Astrocyte of the spinal cord (primary cell): ENCODE measurements at regions not wholly inside any gene's neighbourhood (a gene's known extent, or its start where the extent isn't known, plus 50 kb on each side); places are given as distances from the start of the nearest gene placed in this dataset.

Experiments
- DNase-seq: peaks from one replicate; pipeline ENCODE4 v3.0.0; 2011; ENCODE audit warnings: low read depth, low spot score
- H3K4me3 ChIP-seq: 2 replicates; pipeline ENCODE4 v1.5.1; 2011; ENCODE audit warnings: low read depth, mild to moderate bottlenecking, low read length, moderate library complexity
- in situ Hi-C: cut with HindIII; loops from 2 replicates; pipeline ENCODE4 v1.10.0; 2017; ENCODE audit warnings: low sequenced_read_pairs
- TF ChIP-seq, protein P1 (sequence below): IDR thresholded peaks from 2 replicates; pipeline ENCODE4 v1.5.1; 2012; ENCODE audit warnings: low read depth, mild to moderate bottlenecking, low read length, inconsistent platforms

GRCh38 chr21:19684328-19684727 is 1280.7 kb upstream of the TMPRSS15 start:
- in situ Hi-C loops: no loop called here
- TF ChIP-seq, protein P1, sequence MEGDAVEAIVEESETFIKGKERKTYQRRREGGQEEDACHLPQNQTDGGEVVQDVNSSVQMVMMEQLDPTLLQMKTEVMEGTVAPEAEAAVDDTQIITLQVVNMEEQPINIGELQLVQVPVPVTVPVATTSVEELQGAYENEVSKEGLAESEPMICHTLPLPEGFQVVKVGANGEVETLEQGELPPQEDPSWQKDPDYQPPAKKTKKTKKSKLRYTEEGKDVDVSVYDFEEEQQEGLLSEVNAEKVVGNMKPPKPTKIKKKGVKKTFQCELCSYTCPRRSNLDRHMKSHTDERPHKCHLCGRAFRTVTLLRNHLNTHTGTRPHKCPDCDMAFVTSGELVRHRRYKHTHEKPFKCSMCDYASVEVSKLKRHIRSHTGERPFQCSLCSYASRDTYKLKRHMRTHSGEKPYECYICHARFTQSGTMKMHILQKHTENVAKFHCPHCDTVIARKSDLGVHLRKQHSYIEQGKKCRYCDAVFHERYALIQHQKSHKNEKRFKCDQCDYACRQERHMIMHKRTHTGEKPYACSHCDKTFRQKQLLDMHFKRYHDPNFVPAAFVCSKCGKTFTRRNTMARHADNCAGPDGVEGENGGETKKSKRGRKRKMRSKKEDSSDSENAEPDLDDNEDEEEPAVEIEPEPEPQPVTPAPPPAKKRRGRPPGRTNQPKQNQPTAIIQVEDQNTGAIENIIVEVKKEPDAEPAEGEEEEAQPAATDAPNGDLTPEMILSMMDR: no peak
- no peak for DNase-seq
- H3K4me3 ChIP-seq: no peak overlapping the region

GRCh38 chr21:19692231-19692630 is 1288.6 kb upstream of the TMPRSS15 start:
- no peak for DNase-seq
- TF ChIP-seq, protein P1: no peak
- in situ Hi-C loops: no loop called here
- H3K4me3 ChIP-seq: no peak overlapping the region

DNA sequence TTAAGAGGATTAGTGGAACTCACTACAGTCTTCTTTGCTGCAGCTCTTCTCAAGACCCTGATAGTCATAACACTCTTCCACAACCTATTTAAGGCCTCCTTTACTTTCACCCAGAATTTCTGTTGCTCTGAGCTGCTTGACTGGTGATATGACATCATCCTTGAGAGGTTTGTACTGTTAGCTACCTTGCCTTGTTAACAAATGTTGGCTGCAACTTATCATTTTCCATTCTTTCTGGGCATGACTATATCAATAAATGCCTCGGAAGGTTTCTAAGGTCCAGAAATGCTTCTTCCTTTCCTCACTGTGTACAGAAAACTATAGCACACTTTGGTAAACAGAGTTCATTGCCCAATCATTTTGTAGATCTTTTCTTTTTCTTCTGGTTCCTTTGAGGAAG is 1292.2 kb upstream of the TMPRSS15 start:
- no peak for DNase-seq
- in situ Hi-C loops: no loop called here
- H3K4me3 ChIP-seq: no peak overlapping the region
- TF ChIP-seq, protein P1: no peak

DNA sequence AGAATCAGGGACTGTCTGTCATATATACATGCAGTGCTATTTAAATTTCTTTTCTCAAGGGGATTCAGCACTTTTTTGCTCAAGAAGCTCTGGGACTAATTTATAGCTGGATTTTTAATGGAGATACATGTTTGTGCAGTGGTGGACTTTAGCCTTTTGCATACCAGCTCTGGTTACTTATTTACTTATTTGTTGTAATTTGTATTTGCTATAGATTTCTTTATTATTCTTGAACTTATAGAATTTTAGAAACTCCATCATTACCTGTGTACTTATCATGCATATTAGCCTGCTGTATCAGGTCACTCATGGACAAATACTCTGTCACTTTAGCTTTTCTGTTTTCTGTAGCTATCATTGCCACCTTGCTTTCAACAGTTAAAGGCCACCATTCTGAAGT is 1296.9 kb upstream of the TMPRSS15 start:
- TF ChIP-seq, protein P1: no peak
- in situ Hi-C loops: no loop called here
- no peak for DNase-seq
- no peak overlapping the region for H3K4me3 ChIP-seq

GRCh38 chr21:19702726-19703125 is 1295.5 kb upstream of the NCAM2 start:
- TF ChIP-seq, protein P1: no peak
- DNase-seq: no peak
- in situ Hi-C loops: no loop called here
- H3K4me3 ChIP-seq: no peak overlapping the region

DNA sequence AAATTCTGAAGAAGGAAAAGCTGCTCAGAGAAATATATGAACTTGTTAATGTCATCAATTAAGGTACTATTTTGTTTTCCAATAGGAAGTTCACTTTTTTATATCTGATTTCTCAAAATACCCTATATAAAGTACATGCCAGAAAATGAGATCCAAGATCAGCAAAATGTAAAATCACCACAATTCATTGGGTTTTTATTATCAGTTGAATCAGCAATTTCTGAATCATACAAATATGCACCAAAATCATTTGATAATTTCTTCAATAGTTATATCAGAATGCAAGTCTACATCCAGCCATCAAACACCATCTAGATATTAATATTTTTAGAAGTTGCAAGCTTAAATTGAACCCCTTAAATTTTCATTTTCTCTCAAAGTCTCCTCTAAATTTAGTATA is 1293.4 kb upstream of the NCAM2 start:
- H3K4me3 ChIP-seq: no peak overlapping the region
- TF ChIP-seq, protein P1: no peak
- no peak for DNase-seq
- in situ Hi-C loops: no loop called here

DNA sequence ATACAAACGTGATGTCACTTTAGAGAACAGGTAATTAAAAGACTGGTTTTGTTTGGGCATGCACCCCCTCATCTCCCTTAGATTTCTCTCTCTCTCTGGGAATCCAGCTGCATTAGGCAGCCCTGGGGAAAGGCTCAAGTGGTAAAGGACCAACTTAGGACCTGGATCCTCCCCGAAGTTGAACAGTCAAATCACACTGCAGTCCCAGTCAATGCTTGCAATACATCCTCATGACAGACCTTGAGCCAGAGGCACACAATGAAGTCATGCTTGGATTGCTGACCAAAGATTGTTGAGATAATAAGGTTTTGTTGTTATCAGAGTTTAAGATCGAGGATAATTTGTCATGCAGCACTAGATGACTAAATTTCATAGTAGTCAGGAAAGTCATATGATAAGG is 1285.8 kb upstream of the NCAM2 start:
- no peak for DNase-seq
- no peak overlapping the region for H3K4me3 ChIP-seq
- TF ChIP-seq, protein P1: no peak
- in situ Hi-C loops: no loop called here
